AG04449 (cell line): ENCODE measurements at regions not wholly inside any gene's neighbourhood (a gene's known extent, or its start where the extent isn't known, plus 50 kb on each side); places are given as distances from the start of the nearest gene placed in this dataset.

Source experiments
- CTCF ChIA-PET: fragments of 350-600 bp; formaldehyde crosslinking; extraction: SDS; loops from one replicate; lab custom pipeline; 2021; ENCODE audit warnings: antibody characterized with exemption; lab: Yijun Ruan, JAX
- POLR2A ChIA-PET: fragments of 400-600, 350-600 bp; formaldehyde crosslinking; extraction: SDS; loops from one replicate; lab custom pipeline; 2020; ENCODE audit warnings: antibody characterized with exemption, inconsistent platforms; lab: Yijun Ruan, JAX
- DNase-seq: peaks from one replicate; pipeline ENCODE4 v3.0.0-alpha.2; 2010; ENCODE audit warnings: low read depth, low spot score
- H3K4me3 ChIP-seq: 2 replicates; pipeline ENCODE4 v1.5.1; 2011; ENCODE audit warnings: low read depth, mild to moderate bottlenecking, control low read depth, low read length
- TF ChIP-seq, protein P1 (sequence below): IDR thresholded peaks from one replicate; pipeline ENCODE4 v1.5.1; 2011; ENCODE audit warnings: mild to moderate bottlenecking, moderate library complexity, low read length, control low read depth, inconsistent platforms; ENCODE audit not compliant: insufficient read depth; ENCODE audit errors: missing control alignments

DNA sequence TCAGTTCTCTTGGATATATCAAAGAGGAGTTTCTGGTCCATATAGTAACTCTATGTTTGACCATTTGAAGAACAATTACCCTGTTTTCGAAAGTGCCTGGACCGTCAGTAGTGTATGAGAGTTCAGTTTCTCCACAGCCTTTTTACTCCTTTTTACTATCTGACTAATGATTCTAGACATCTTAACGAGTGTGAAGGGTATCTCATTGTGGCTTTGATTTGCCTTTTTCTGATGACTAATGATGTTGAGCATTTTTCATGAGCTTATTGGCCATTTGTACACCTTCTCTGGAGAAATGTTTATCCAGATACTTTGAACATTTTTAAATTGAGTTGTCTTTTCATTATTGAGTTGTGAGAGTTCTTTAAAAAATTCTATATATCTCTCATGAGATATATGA is 114.9 kb upstream of the ATXN1 start:
- TF ChIP-seq, protein P1, sequence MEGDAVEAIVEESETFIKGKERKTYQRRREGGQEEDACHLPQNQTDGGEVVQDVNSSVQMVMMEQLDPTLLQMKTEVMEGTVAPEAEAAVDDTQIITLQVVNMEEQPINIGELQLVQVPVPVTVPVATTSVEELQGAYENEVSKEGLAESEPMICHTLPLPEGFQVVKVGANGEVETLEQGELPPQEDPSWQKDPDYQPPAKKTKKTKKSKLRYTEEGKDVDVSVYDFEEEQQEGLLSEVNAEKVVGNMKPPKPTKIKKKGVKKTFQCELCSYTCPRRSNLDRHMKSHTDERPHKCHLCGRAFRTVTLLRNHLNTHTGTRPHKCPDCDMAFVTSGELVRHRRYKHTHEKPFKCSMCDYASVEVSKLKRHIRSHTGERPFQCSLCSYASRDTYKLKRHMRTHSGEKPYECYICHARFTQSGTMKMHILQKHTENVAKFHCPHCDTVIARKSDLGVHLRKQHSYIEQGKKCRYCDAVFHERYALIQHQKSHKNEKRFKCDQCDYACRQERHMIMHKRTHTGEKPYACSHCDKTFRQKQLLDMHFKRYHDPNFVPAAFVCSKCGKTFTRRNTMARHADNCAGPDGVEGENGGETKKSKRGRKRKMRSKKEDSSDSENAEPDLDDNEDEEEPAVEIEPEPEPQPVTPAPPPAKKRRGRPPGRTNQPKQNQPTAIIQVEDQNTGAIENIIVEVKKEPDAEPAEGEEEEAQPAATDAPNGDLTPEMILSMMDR, result no peak
- POLR2A ChIA-PET, result no interaction called here
- no peak overlapping the region for H3K4me3 ChIP-seq
- CTCF ChIA-PET, result no interaction called here
- DNase-seq, result no peak

DNA sequence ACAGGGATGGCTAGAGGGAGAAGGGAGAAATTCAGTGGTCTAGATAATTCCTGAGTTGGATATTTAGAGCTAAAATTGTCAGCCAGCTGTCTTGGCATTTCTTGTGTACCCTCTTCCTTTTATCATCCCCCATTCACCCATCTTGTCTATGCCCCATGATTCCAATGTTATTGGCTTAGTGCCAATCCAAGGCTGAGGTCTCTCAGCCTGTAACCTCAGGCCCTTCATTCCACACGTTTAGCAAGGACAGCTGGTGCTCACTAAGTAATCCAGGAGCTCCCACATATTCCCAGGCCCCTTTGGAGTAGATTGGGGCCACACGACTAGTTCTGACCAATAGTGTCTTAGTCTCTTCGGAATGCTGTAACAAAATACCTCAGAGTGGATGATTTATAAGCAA is 112.4 kb upstream of the ATXN1 start:
- CTCF ChIA-PET, result interaction anchor here (0.6 to 1.2 kb wide), 2 partner anchors 81 to 212 kb away, joined by 3 to 4 read pairs; no protein-coding TSS in a partner anchor
- POLR2A ChIA-PET, result no interaction called here
- DNase-seq, result no peak
- no peak overlapping the region for H3K4me3 ChIP-seq
- TF ChIP-seq, protein P1, result no peak

DNA sequence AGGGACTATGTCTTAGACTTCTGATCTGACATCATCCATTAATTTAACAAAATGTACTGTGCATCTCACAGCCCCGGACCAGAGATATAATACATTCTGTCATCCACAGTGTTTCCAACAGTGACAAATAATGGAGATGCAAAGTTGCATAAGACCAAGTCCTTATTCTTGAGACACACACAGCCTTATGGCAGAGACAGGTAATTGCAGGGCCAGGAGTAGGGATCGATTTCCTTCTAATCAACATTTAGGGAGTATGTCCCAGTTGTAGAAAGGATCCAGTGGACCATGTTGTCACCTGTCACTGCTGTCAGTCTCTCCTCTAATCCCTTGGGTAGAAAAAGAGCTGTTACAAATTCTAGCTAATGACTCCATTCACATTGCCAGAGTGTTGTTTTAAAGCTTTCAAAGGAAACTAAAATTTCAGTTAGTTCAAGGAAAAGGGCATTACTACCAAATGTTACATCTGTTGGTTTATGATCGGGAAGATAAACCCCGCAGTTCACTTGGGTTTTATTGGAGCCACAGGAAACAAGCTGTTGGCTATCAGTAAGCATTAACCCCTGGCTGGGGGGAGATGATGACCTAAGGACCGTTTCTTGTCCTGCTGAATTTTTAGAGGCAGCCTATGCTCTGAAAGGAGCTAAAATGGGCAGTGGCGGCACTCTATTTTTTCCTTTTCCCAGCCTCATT is 111.4 kb upstream of the ATXN1 start:
- TF ChIP-seq, protein P1, result no peak
- POLR2A ChIA-PET, result no interaction called here
- H3K4me3 ChIP-seq, result no peak overlapping the region
- CTCF ChIA-PET, result interaction anchor here (1.8 kb wide), 1 partner anchor 92 kb away, joined by 4 read pairs; no protein-coding TSS in a partner anchor
- DNase-seq, result no peak

DNA sequence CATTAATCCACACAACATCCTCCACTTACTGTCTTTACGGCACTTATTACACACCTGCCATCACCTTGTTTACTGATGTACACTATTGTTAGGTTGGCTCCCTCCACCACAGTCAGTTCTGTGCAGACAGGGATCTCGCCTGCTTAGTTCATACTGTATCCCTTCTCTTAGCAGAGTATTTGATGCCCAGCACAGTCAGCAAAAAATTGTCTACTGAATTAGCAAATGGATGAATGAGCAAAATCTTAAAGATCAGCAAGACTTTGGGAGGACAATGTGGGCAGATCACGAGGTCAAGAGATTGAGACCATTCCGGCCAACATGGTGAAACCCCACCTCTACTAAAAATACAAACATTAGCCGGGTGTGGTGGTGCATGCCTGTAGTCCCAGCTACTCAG is 109.8 kb upstream of the ATXN1 start:
- ChIA-PET CTCF (no interaction called here), POLR2A (no interaction called here)
- TF ChIP-seq, protein P1, result no peak
- H3K4me3 ChIP-seq, result no peak overlapping the region
- DNase-seq, result no peak

DNA sequence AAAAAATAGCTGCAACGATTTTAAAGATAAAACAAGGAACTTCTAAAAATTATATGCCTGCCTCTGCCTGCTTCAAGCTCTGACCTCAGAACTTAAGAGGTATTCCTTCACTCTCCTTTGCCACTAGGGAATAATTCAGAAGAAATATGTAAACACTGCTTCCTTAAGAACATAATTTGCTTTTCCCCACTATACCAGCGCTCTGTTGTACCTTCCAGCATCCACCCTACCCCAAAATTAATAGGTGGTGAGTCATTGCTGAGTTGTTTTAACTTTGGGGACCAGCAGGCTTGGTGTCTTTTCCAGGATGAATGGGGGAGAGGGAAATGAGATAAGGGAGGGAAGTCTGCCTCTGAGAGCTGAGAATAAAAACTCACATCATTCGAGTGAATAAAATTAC is 107.7 kb upstream of the ATXN1 start:
- POLR2A ChIA-PET, result no interaction called here
- no peak overlapping the region for H3K4me3 ChIP-seq
- TF ChIP-seq, protein P1, result no peak
- DNase-seq, result no peak
- CTCF ChIA-PET, result interaction anchor here (1.3 to 1.5 kb wide), 3 partner anchors 10 to 222 kb away, joined by 3 to 5 read pairs (median 3); no protein-coding TSS in a partner anchor

DNA sequence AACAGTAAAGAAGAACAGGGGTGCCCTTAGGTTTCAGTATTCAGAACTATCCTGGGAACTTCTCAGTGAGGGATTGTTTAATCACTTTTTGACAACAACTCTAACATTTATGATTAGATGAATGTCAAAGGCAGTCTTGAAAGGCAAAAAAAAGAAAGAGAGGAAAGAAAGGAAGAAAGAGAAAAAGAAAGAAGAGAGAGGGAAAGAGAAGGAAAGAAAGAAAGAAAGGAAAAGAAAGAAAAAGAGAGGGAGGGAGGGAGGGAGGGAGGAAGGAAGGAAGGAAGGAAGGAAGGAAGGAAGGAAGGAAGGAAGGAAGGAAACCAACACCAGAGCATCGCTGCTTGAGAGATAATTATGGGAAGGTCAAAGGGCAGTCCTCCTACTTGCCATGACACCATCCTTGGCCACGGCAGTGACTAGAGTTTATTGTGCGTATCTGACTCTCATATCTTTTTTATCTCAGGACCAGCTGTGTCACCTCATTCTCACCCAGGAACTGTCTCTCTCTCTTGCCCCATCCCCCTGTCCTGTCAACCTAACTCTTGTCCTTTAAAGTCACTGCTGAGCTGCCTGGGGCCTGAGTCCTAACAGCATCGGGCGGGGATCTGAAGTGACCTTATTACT is 96.8 kb upstream of the ATXN1 start:
- H3K4me3 ChIP-seq, result no peak overlapping the region
- POLR2A ChIA-PET, result no interaction called here
- CTCF ChIA-PET, result no interaction called here
- TF ChIP-seq, protein P1, result no peak
- no peak for DNase-seq
